CD4-positive, alpha-beta T cell treated with Interleukin-15 for 4 hours (primary cell): ENCODE measurements at regions not wholly inside any gene's neighbourhood (a gene's known extent, or its start where the extent isn't known, plus 50 kb on each side); places are given as distances from the start of the nearest gene placed in this dataset.

Experiments
- DNase-seq: peaks from one replicate; pipeline ENCODE4 v3.0.0-alpha.2; 2020; ENCODE audit warnings: low spot score

DNA sequence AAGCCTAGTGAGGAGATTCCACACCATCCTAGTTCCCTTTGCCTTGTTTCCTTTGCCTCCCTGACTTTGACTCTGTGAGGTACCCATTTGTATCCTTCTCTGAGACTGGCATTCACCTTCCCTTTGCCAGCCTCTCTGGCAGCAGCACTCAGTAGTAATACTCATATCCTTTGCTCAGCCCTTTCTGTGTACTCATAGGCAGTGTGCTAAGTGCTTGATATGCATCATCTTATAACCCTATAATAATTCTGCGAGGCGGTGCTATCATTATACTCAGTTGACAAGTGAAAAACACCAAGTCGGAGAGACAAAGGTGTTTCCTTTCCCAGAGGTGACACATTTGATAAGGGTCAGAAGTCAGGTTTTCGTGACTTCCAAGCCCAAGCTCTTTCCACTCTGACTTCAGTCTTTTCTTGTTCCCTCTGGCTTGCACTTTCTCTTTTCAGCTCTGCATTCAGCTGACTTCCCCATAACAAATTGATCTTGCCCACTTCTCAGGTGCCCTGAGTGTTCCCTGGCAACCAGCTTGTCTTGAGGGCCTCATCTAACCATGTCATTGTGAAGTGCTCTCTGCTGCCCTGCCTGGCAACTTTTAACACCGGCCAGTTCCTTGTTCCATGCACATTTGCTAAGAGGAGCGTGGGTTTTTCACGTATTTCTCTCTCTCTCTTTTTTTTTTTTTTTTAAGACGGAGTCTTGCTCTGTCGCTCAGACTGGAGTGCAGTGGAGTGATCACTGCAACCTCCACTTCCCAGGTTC lies 94.5 kb upstream of the UPP2 start:
- DNase-seq: no peak

DNA sequence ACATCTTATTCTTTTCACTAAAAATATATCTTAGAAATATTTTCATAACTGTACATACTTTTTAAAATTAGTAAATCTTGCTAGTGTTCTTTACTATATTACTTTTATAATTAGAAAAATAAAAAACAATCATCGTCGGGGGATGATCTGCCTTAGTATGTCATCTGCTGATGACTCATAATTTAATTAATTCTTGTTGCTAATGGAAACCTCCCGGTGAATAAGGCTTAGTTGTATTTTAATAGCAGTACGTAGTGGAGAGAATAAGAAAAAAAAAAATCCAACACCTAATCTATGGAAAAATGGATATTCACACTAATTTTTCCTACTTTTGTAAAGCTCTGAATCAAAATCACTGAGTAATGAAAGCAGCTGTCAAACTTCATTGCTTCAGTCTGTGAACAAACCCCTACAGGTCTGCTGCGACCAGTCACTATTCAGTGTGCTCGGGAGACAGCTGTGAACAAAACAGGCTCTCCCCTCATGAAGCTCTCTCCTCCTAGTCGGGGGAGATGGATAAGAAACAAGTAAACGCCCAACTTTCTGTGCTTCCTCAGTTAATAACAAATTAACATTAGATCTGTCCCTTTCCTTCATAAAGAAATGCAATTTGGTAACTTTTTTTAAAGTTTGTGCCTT lies 97.4 kb upstream of the UPP2 start:
- DNase-seq: no peak

DNA sequence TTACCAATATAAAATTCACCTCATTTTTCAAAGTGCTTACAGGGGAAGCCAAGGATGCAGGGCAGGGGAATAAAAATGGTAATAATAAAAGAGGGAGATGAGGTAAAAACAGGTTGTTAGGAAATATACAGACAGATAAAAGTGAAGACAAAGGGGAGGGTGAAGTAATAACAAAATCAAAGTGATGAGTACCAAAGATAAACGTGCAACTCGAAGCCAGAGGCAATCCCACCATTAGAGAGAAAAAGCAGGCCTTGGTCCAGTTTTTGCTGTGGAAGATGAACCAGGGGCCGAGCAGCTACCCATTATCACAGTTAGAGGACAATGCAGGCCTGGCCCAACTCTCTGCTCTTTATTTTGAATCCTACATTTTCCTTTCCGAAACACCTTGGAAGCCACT lies 99.6 kb upstream of the UPP2 start:
- no peak for DNase-seq

DNA sequence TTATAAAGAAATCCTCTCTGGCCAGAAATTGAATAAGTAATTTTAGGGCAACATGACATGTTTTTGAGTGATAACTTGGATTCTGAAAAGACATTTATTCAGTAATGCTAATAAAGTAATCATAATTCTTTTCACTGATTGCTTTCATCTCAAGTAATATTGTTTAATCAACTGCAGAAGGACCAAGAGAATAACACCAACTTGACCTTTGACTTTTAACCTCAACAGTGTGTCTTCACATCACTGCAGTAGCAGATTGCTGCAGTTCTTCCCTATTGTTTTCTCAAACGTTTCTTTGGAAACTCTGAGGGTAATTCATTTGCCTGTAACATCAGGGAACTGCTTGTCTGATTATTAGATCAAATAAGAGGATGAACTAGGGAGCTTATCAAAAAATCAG lies 104.9 kb upstream of the UPP2 start:
- no peak for DNase-seq

DNA sequence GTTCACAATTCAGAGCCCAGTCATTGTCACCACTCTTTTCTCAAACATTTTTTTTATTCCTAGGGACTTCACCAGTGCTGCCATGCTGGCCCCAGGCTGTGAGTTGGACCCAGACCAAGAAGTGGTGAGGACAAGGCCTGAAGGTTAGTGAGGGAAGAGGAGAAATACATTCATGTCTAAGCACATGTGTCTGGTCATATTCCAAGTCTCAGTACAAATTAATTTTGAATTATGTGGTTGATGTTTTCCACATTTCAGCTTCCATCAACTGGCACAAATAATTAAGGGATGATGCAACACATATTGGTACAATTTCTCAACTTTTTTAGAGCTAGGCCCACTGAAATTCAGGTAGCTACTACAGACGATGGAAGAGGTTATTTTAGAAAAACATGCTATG lies 106.6 kb upstream of the UPP2 start:
- no peak for DNase-seq

DNA sequence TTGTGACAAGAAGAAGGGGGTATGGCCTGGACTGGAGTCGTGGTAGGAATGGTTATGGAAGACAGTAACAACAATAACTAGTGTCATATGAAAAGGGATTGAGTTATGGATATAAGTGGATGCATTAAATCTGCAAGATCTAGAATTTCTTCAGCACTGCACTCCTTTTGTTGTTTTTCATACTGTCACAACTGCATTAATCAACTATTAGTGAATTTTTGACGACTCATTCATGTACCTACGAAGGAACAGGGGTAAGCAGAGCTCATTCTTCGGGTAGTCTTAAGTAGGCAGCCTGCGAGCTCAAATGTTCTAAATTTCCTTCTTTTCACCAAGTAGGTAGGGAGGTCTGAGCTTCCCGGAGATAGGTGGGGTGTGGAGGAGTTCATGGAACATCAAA lies 109.7 kb upstream of the UPP2 start:
- no peak for DNase-seq

DNA sequence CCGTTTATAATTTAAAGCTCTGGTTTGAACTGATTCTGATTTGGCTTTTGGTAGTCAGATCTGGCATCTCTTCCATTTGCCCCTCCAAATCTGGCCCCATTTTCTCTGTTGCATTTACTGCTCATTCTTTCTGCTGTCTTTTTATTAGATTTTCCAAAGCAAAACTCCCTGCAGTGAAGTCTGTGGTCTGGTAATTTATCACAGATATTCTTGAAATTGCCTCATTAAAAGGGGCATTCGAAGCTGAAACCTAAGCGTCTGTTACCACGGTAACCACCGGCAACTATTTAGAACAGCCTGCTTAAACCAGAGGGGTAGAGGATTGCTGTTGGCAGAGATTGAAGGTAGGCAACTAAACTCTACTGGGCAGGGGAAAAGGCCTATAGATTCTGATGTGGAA lies 111.5 kb upstream of the UPP2 start:
- DNase-seq: no peak

DNA sequence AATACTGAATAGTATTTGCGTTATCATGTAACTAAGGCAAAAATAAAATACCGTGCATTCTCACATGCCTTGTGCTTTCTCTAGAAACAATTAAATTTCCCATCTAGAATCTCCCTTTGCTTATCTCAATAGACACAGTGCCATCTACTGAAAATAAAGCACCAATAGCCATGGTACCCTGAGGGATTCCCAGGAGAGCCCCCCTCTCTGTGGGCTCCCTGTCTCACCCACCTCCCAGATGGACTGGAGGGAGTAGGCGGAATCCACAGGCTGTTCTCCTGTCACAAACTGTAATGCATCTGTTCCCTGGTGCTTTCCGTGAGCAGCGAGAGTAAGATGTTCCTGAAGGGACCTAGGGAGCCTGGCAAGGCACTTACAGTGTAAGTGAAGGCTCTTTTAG lies 112.4 kb upstream of the UPP2 start:
- no peak for DNase-seq

DNA sequence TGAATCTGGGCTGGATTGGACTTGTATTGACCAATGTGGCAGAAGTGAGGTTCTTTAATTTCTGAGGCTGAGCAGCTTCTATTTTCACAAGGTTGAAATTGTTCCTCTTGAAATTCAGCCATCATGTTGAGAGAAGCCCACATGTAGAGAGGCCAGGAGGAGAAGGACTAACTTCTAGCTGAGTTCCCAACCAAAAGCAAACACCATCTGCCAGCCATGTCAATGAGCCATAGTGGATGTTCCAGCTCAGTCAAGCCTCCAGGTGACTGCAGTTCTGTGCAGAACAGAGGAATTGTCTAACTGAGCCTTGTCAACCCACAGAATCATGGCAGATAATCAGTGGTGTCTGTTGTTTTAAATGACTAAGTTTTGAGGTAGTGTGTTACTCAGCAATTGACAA lies 110.6 kb upstream of the ACVR1 start:
- no peak for DNase-seq

DNA sequence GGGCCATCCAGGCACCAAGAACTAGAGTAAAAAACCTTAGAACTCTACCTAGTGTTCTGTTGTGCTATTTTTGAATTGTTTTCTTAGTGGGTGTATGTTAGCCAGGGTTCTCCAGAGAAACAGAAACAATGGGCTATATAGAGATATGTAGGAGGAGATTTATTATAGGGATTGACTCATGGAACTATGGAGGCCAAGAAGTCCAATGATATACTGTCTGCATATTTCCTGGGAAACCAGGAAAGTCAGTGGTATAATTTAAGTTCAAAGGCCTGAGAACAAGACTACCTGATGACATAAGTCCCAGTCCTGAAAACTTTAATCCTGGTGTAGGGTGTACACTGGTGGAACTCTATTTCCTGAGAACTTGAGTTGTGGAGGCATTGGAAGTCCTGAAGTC lies 108.7 kb upstream of the ACVR1 start:
- no peak for DNase-seq

DNA sequence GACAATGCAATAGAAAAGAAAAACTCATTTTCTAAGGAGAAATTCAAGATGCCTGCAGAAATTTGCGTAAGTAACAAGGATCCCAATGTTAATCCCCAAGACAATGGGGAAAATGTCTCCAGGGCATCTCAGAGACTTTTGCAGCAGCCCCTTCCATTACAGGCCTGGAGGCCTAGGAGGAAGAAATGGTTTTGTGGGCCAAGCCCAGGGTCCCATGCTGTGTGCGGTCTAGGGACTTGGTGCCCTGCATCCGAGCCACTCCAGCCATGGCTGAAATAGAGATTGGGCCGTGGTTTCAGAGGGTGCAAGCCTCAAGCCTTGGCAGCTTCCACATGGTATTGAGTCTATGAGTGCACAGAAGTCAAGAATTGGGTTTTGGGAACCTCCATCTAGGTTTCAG lies 103.9 kb upstream of the ACVR1 start:
- DNase-seq: no peak

DNA sequence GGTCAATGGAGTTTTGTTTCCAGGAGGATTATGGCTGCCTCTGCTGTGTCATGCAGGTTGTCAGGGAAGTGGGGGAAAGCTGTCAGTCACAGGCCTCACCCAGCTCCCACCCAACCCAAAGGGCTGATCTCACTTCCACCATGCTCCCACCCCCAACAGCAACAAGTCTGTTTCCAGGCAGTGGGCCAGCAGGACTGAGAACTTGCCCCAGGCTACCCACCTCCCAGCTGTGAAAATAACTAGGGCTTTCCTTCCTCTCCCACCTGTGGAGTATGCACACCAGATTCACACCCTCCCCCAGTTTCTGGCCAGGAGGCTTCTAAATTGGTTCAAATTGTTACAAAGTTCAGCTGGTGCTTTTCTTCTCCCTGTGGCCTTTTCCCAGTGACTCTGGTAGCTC lies 95.6 kb upstream of the ACVR1 start:
- no peak for DNase-seq

DNA sequence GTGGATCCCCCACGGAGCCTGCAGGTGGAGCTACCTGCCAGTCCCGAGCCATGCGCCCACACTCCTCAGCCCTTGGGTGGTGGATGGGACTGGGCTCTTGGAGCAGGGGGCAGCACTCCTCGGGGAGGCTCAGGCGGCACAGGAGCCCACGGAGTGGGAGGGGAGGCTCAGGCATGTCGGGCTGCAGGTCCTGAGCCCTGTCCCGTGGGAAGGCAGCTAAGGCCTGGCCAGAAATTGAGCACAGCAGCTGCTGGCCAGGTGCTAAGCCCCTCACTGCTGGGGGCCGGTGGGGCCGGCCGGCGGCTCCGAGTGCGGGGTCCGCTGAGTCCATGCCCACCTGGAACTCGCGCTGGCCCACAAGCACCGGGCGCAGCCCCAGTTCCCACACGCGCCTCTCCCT lies 91.7 kb upstream of the ACVR1 start:
- DNase-seq: no peak

DNA sequence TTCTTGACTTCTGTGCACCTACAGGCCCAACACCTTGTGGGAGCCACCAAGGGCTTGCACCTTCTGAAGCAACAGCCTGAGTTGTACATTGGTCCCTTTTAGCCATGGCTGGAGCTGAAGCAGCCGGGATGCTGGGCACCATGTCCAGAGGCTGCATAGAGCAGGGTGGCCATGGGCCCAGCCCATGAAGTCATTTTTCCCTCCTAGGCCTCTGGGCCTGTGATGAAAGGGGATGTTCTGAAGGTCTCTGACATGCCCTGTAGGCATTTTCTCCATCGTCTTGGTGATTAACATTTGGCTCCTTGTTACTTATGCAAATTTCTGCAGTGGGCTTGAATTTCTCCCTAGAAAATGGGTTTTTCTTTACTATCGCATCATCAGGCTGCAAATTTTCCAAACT lies 83.1 kb upstream of the ACVR1 start:
- no peak for DNase-seq

DNA sequence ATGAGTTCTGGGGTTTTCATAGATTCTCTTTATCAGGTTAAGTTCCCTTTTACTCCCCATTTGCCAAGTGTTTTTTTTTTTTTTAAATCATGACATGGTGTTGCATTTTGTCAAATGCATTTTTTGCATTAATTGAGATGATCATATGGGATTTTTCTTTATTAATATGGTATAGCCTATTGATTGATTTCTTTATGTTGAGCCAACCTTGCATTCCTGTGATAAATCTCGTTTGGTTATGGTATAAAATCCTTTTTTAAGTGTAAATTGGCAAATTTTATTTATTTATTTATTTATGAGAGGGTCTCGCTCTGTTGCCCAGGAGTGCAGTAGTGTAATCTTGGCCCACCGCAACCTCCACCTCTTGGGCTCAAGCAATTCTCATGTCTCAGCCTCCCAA lies 81.5 kb upstream of the ACVR1 start:
- DNase-seq: no peak

DNA sequence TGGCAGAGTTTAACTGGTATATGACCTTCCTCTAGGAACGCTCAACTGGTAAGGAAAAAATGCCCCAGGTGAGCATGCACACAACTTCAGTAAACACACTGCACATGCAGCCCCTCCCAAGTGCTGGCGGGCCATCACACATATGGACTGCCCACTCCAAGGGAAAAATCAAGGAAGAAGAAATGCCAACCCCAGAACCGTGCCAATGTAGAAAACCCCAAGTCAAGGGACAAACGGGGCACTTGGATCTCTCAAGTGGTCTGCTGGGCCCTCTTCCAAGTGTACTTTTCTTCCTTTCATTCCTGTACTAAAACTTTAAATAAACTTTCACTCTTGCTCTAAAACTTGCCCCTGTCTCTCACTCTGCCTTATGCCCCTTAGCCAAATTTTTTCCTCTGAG lies 76.4 kb upstream of the ACVR1 start:
- no peak for DNase-seq

DNA sequence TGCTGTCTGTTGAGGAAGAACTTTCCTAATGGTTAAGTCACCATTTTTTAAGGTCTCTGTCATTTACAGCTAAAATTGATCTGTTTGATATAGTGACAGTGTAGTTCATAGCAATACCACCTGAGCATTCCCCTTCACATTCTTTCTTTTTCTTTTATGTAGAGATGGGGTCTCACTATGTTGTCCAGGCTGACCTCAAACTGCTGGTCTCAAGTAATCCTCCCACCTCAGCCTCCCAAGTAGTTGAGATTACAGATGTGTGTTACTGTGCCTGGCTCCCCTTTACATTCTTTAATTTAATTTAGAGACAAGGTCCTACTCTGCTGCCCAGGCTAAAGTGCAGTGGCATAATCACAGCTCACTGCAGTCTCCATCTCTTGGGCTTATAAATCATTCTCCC lies 72.7 kb upstream of the ACVR1 start:
- no peak for DNase-seq

DNA sequence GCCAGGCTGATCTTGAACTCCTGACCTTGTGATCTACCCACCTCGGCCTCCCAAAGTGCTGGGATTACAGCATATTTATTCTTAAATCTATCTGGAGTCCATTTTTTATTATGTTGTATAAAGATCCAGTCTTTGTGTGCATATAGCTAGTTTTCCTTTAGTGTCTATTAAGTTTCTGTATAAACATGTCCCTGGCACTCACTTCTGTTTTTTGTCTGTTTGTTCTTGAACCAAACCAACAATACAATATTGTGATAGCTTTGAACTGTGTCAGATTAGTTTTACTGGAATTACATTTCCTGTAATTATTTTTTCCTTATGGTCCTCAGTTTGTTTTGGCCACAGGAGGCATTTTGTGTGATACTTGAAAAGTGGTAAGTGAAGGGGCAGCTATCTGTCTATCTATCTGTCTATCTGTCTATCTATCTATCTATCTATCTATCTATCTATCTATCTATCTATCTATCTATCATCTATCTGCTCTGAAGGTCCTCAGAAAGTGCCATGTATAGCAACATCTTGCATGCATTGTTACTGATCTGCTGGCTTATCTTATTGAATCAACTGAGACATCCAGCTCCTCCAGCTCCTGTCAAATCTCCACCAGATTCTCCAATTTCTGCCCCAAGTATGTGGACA lies 70.9 kb upstream of the ACVR1 start:
- no peak for DNase-seq

DNA sequence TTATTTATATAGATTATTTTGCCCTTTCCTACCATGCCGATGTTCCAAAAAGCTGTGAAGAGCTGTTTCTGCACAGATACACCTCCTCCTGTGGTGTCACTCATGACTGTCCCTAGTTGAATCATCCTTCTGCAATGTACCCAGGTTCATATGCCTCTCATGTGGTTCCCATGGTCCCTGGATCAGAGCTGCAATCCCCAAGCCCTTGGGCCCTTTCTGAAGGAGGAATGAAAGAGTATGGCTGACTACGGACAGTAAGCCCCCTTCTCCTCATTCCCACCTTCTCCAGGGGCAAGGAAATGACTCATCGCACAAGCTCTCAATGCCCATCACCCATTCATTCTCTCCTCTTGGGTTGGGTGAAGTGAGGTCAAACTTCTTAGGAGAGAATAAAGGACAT lies 63.9 kb upstream of the ACVR1 start:
- no peak for DNase-seq

DNA sequence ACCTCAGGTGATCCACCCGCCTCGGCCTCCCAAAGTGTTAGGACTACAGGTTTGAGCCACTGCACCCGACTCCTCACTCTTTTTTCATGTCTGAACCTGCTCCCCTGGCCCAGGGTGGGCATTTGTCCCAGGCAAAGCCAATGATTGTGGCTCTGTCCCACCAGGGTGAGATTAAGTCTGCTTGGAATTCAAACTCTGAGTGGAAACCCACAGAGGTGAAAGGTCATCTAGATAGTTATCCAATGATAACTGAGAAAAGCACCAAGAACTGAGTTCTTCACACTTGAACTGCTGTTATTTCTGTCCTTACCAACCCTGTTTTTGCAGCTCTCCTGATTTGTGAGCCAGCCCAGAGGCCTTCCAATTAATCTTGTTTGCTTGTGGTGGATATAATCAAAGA lies 62.4 kb upstream of the ACVR1 start:
- no peak for DNase-seq

DNA sequence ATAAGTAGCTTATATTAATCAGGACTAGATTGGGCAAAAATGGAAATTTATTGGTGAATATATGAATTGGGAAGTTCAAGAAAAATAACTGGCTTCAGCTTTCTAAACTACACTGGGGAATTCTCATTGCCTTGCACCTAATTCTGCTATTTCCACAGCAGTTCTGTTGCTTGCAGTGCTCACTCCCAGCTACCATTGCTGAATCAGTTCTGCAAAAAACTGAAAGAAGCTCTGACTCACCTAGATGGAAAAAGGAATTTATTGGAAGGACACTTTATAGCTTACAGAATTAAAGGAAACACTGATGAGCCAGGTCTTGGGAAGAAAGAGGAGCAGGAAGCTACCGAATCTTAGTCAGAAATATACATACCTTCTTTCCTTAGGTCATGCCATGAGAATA lies 60.3 kb upstream of the ACVR1 start:
- DNase-seq: no peak

DNA sequence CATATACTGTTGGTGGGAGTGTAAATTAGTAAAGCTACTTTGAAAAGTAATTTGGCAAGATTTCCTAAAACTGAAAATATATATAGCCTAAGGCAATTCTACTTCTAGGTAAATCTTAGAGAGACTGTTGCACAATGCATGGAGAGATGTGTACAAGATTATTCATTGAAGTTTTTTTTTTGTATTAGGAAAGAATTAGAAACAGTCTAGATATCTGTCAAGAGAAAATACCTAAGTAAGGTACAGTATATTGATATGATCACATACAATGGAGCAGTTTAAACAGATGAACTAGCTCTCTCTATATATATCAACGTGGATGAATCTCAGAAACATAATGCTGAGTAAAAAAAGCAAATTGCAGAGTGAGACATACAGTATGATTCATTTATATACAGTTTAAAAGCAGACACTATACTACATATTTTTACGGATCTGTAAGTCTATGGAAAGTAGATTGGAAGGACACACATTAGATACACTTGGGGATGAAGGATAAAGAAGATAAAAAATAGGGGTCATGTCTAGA lies 59.3 kb upstream of the ACVR1 start:
- DNase-seq: no peak

DNA sequence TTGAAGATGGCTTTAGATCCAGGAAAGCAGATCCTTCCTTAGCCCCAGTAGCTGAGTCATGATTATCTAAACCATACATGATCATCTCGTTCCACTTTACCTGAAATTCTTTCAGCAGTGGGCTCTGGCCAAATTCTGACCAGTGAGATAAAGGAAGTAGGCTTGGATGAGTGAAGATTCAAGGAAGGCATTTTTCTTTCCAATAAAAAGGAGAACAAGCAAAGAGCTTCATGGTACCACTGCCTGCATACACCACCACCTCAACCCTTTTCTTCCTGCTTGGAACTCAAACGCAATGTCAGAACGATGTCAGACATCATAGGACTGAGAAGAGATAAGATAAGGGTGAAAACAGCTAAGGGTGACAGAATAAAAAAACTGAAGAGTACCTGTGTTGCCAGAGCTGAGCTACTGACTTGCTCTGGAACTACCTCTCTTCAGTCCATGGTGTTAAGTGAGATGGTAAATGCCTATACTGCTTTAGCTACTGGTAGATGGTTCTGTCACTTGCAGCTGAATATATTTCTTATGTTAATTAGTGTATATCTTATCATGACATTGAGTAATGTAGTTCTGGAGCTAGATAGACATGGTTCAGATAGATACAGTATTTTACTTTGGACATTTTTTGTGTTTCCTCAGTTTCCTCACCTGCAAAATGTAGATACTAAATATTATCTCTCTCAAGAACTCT lies 58.7 kb upstream of the ACVR1 start:
- no peak for DNase-seq
